ENCODE measurements at regions not wholly inside any gene's neighbourhood (a gene's known extent, or its start where the extent isn't known, plus 50 kb on each side); places are given as distances from the start of the nearest gene placed in this dataset.

GRCh38 chr3:178103140-178103539, 433.1 kb upstream of the KCNMB2 start:
- no peak for DNase-seq
- Mint-ChIP-seq H3K27ac (no peak overlapping the region), H3K4me1 (no peaks in the 10 kb centered on the region), H3K27me3 (peaks cover 7% of the 10 kb centered on the region), H3K9me3 (ENCODE audit: insufficient read depth) (no peaks in the 10 kb centered on the region), H3K4me3 (no peak overlapping the region)
- H3K9ac ChIP-seq (ENCODE audit: low read length) = no peak overlapping the region
- WGBS (ENCODE audit: insufficient coverage) = 85% methylated on average over 2 of the region's 2 CpGs
- no peak for TF ChIP-seq CTCF (IDR thresholded peaks at IDR 0.05)
- TF ChIP-seq EZH2 (IDR thresholded peaks at IDR 0.05; ENCODE audit: borderline replicate concordance, insufficient read depth, low read depth, low read length, poor library complexity, severe bottlenecking) = no peak
- ATAC-seq (ENCODE audit: low read depth) = no peak
- ChIA-PET POLR2A (no interaction called here), CTCF (no interaction called here)
- no peaks in the 10 kb centered on the region for H4K20me1 ChIP-seq (ENCODE audit: control insufficient read depth, insufficient read depth, low read length, poor library complexity, severe bottlenecking)
- H3K27me3 ChIP-seq (replicated peaks in 1 of 4; ENCODE audit: control extremely low read depth in 1 of 4, control insufficient read depth in 3 of 4, insufficient read depth in 4 of 4, low read length in 3 of 4) = no peaks in the 10 kb centered on the region
- intact Hi-C loops (cut with micrococcal nuclease) = no loop called here
- no peak overlapping the region for H3K4me2 ChIP-seq (replicated peaks; ENCODE audit: low read depth, low read length, poor library complexity, severe bottlenecking)
- H3K4me3 ChIP-seq (ENCODE audit: control extremely low read depth in 1 of 5, extremely low read depth in 1 of 5, insufficient read depth in 1 of 5, low read depth in 2 of 5, low read length in 4 of 5) = no peak overlapping the region
- H2AFZ ChIP-seq (ENCODE audit: insufficient read depth, low read depth, low read length, poor library complexity, severe bottlenecking) = no peak overlapping the region
- no peaks in the 10 kb centered on the region for H3K36me3 ChIP-seq (replicated peaks in 1 of 2; ENCODE audit: control extremely low read depth in 1 of 2, control insufficient read depth in 1 of 2, extremely low read depth in 1 of 2, insufficient read depth in 2 of 2, low read length in 1 of 2)
- no peaks in the 10 kb centered on the region for H3K79me2 ChIP-seq (ENCODE audit: control insufficient read depth, insufficient read depth, low read length)
- H3K27ac ChIP-seq (ENCODE audit: low read length in 2 of 2) = no peak overlapping the region
- H3K4me1 ChIP-seq (ENCODE audit: control insufficient read depth in 2 of 2, insufficient read depth in 2 of 2, low read length in 2 of 2) = no peaks in the 10 kb centered on the region
- no peaks in the 10 kb centered on the region for H3K9me3 ChIP-seq (ENCODE audit: control extremely low read depth in 1 of 3, control insufficient read depth in 2 of 3, insufficient read depth in 1 of 3, low read length in 2 of 3)

- Histone ChIP-seq H3K4me2 (replicated peaks; ENCODE audit: low read depth, low read length, poor library complexity, severe bottlenecking) (no peak overlapping the region), H3K79me2 (ENCODE audit: control insufficient read depth, insufficient read depth, low read length) (no peaks in the 10 kb centered on the region), H3K36me3 (replicated peaks in 1 of 2; ENCODE audit: control extremely low read depth in 1 of 2, control insufficient read depth in 1 of 2, extremely low read depth in 1 of 2, insufficient read depth in 2 of 2, low read length in 1 of 2) (no peaks in the 10 kb centered on the region), H3K4me1 (ENCODE audit: control insufficient read depth in 2 of 2, insufficient read depth in 2 of 2, low read length in 2 of 2) (no peaks in the 10 kb centered on the region), H3K9ac (ENCODE audit: low read length) (no peak overlapping the region), H3K9me3 (ENCODE audit: control extremely low read depth in 1 of 3, control insufficient read depth in 2 of 3, insufficient read depth in 1 of 3, low read length in 2 of 3) (no peaks in the 10 kb centered on the region), H3K4me3 (ENCODE audit: control extremely low read depth in 1 of 5, extremely low read depth in 1 of 5, insufficient read depth in 1 of 5, low read depth in 2 of 5, low read length in 4 of 5) (no peak overlapping the region), H4K20me1 (ENCODE audit: control insufficient read depth, insufficient read depth, low read length, poor library complexity, severe bottlenecking) (no peaks in the 10 kb centered on the region), H3K27me3 (replicated peaks in 1 of 4; ENCODE audit: control extremely low read depth in 1 of 4, control insufficient read depth in 3 of 4, insufficient read depth in 4 of 4, low read length in 3 of 4) (no peaks in the 10 kb centered on the region), H3K27ac (ENCODE audit: low read length in 2 of 2) (no peak overlapping the region), H2AFZ (ENCODE audit: insufficient read depth, low read depth, low read length, poor library complexity, severe bottlenecking) (no peak overlapping the region)
- no peak for DNase-seq
- TF ChIP-seq EZH2 (IDR thresholded peaks at IDR 0.05; ENCODE audit: borderline replicate concordance, insufficient read depth, low read depth, low read length, poor library complexity, severe bottlenecking) (no peak), CTCF (IDR thresholded peaks at IDR 0.05) (no peak)
- no peak for ATAC-seq (ENCODE audit: low read depth)
- ChIA-PET POLR2A (no interaction called here), CTCF (interaction anchor here (0.8 kb wide), 1 partner anchor 239 kb away, joined by 3 read pairs; no protein-coding TSS in a partner anchor)
- no peaks in the 10 kb centered on the region for H3K9me3 Mint-ChIP-seq (ENCODE audit: insufficient read depth)
- WGBS (ENCODE audit: insufficient coverage) = no CpG with 5 or more reads among the region's 2 CpGs
- no peaks in the 10 kb centered on the region for H3K4me1 Mint-ChIP-seq
- intact Hi-C loops (cut with micrococcal nuclease) = no loop called here
- no peak overlapping the region for H3K4me3 Mint-ChIP-seq
- H3K27me3 Mint-ChIP-seq = peaks cover 7% of the 10 kb centered on the region
- no peak overlapping the region for H3K27ac Mint-ChIP-seq
These were observed 428.4 kb upstream of the KCNMB2 start for GRCh38 chr3:178107804-178108203.
